ENCODE measurements at regions not wholly inside any gene's neighbourhood (a gene's known extent, or its start where the extent isn't known, plus 50 kb on each side); places are given as distances from the start of the nearest gene placed in this dataset.

- H3K27me3 ChIP-seq (ENCODE audit: control insufficient read depth in 2 of 2, insufficient read depth in 2 of 2, low read length in 2 of 2): no peaks in the 10 kb centered on the region
- no peak for ATAC-seq
- H3K36me3 ChIP-seq (ENCODE audit: control insufficient read depth, insufficient read depth, low read length): no peaks in the 10 kb centered on the region
- H2AFZ ChIP-seq (ENCODE audit: low read depth, low read length): no peak overlapping the region
- intact Hi-C loops (cut with micrococcal nuclease): no loop called here
- ChIA-PET POLR2A (no interaction called here), CTCF (ENCODE audit: low intra/inter-chr PET ratio) (no interaction called here)
- H3K9me1 ChIP-seq (ENCODE audit: control insufficient read depth, insufficient read depth, low read length): no peaks in the 10 kb centered on the region
- no peak for TF ChIP-seq SMAD4 (CRISPR knock-in tag; conservative IDR thresholded peaks at IDR 0.05)
- TF ChIP-seq HMG20A (CRISPR knock-in tag; conservative IDR thresholded peaks at IDR 0.05): no peak
- no peak for TF ChIP-seq SNRNP70 (optimal IDR thresholded peaks at IDR 0.05; ENCODE audit: low read depth, low read length)
- TF ChIP-seq LEF1 (IDR thresholded peaks at IDR 0.05): no peak
- no peak for TF ChIP-seq ZNF134 (CRISPR knock-in tag; conservative IDR thresholded peaks at IDR 0.05)
- TF ChIP-seq ZFP36 (IDR thresholded peaks at IDR 0.05; ENCODE audit: low read depth, low read length, partially characterized antibody): no peak
- no peak for TF ChIP-seq PCBP1 (IDR thresholded peaks at IDR 0.05; ENCODE audit: low read depth, low read length, poor library complexity, severe bottlenecking)
- no peak for TF ChIP-seq ZNF449 (CRISPR knock-in tag; IDR thresholded peaks at IDR 0.05)
- H3K9me3 ChIP-seq (replicated peaks; ENCODE audit: control insufficient read depth, insufficient read depth, low read depth, low read length): no peaks in the 10 kb centered on the region
- no peak overlapping the region for H3K9ac ChIP-seq (ENCODE audit: insufficient read depth in 1 of 2, low read depth in 2 of 2, low read length in 2 of 2)
- no peaks in the 10 kb centered on the region for H3K4me1 ChIP-seq (replicated peaks in 1 of 2; ENCODE audit: control insufficient read depth in 2 of 2, insufficient read depth in 2 of 2, low read length in 2 of 2)
- no peak for FAIRE-seq
- no peaks in the 10 kb centered on the region for H3K79me2 ChIP-seq (ENCODE audit: control insufficient read depth, insufficient read depth, low read length)
- in situ Hi-C loops (cut with MboI): no loop called here
- H3K4me2 ChIP-seq (ENCODE audit: insufficient read depth, low read length): no peak overlapping the region
- H3K4me3 ChIP-seq: no peak overlapping the region
- no TSS peak for BruUV-seq (replicated peaks)
- H4K20me1 ChIP-seq (replicated peaks; ENCODE audit: control insufficient read depth, insufficient read depth, low read length): no peaks in the 10 kb centered on the region
- DNase-seq (ENCODE audit: extremely low read depth in 1 of 4, low spot score in 3 of 4): no peak
- H3K27ac ChIP-seq (ENCODE audit: extremely low read depth, low read depth, low read length): no peak overlapping the region
- 0% methylated on average over 9 of the region's 10 CpGs for WGBS (ENCODE audit: insufficient coverage, low coverage, missing lambda C conversion rate)
Observed at GRCh38 chr13:40429706-40430545, 236.5 kb downstream of the FOXO1 start.
